Testis (tissue), 2 donors: ENCODE measurements at regions not wholly inside any gene's neighbourhood (a gene's known extent, or its start where the extent isn't known, plus 50 kb on each side); places are given as distances from the start of the nearest gene placed in this dataset.

Experiments
- CTCF ChIP-seq, 3 experiments: fragments of 450-650 bp in 2 of 3; fragments of 200-600 bp in 1 of 3; sonication (generic) in 1 of 3; IDR thresholded peaks; one replicate each; pipeline ENCODE4 v1.5.1; 2016 to 2019; ENCODE audit warnings: antibody characterized with exemption in 3 of 3, mild to moderate bottlenecking in 2 of 3, moderate library complexity in 1 of 3
- POLR2A ChIP-seq: fragments of 450-650 bp; IDR thresholded peaks from one replicate; pipeline ENCODE4 v1.6.1; 2017; ENCODE audit warnings: antibody characterized with exemption, mild to moderate bottlenecking, moderate library complexity

GRCh38 chr3:88984832-88985231 is 122.6 kb upstream of the EPHA3 start:
- TF ChIP-seq CTCF (IDR thresholded peaks at IDR 0.05): no peak
- TF ChIP-seq POLR2A: no peak
